ENCODE measurements at regions not wholly inside any gene's neighbourhood (a gene's known extent, or its start where the extent isn't known, plus 50 kb on each side); places are given as distances from the start of the nearest gene placed in this dataset.

DNA sequence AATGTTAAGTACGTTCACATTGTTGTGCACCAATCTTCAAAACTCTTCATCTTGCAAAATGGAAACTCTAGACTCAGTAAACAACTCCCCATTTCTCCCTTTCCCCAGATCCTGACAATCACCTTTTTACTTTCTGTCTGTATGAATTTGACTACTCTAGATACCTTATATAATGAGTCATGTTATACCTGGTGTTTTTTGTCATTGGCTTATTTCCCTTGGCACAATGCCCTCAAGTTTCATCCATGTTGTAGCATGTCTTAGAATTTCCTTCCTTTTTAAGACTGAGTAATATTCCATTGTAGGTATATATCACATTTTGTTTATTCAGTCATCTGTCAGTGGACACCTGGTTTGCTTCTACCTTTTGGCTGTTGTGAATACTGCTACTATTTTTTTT lies 399.5 kb downstream of the LMO4 start:
- Mint-ChIP-seq H3K36me3 (ENCODE audit: low read depth) (no peaks in the 10 kb centered on the region), H3K27me3 (no peaks in the 10 kb centered on the region), H3K27ac (no peak overlapping the region), H3K4me1 (ENCODE audit: low read depth) (no peaks in the 10 kb centered on the region), H3K4me3 (no peak overlapping the region), H3K9me3 (no peaks in the 10 kb centered on the region)
- DNase-seq = no peak

DNA sequence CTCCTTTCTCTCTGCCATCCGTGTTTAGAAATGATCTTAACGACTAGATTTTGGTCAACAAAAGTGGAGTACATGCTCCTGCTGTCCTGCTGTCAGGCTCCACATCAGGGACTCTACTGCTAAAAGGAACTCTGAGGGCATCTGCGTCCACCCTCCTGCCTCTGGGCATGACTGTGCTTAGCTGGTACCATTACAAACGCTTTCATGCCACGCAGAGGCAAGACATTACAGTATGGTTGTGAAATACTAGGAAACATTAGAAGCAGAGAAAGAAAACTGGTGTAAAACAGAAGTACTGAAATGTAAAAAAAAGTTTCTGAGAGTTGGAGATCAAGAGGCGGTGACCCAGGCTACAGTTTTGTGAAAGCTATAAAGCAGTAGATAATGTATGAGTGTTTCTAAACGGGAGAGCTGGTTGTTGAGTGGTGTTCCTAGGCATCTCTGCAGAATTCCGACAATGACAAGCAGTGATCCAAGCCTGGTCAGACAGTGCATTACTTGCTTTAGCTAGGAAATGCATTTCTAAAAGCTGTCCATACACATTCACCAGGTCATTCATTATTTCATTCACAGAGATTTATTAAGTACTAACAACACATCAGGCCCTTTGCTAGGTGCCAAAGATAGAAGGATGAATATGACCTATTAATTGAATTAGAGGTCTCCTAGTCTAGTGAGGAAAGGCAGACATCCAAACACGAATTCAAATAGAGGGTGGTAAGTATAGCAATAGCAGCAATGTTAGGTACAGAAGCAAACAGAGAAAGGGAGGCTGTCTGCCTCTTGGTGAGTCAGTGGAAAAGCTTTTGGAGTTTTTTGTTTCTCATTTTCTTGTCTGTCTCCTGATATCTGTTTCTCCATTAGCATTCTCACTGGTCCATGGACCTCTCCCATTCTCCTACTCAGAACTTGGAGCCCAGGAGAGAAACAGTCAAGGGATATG lies 401.9 kb downstream of the LMO4 start:
- Mint-ChIP-seq H3K36me3 (ENCODE audit: low read depth) (no peaks in the 10 kb centered on the region), H3K4me1 (ENCODE audit: low read depth) (no peaks in the 10 kb centered on the region), H3K27me3 (no peaks in the 10 kb centered on the region), H3K4me3 (no peak overlapping the region), H3K27ac (no peak overlapping the region), H3K9me3 (no peaks in the 10 kb centered on the region)
- DNase-seq = no peak

DNA sequence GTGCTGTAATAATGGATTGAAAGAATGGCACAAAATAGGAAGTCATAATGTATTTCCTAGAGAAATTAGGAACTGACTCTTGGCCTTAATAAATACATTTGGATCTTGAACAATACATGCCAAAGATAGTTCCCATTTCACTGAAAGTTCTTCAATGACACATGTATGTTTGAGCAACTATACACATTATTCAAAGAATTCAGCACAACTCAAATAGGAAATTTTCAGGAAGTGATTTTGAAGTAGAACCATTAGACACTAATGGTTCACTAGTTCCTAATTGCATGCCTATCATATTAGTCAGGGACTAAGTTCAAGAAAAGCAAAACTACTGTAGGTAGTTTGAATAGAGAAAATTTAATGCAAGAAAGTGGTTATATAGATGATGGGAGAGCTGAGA lies 404.7 kb downstream of the LMO4 start:
- no peak for DNase-seq
- Mint-ChIP-seq H3K27me3 (no peaks in the 10 kb centered on the region), H3K4me3 (no peak overlapping the region), H3K9me3 (no peaks in the 10 kb centered on the region), H3K27ac (no peak overlapping the region), H3K36me3 (ENCODE audit: low read depth) (no peaks in the 10 kb centered on the region), H3K4me1 (ENCODE audit: low read depth) (no peaks in the 10 kb centered on the region)

DNA sequence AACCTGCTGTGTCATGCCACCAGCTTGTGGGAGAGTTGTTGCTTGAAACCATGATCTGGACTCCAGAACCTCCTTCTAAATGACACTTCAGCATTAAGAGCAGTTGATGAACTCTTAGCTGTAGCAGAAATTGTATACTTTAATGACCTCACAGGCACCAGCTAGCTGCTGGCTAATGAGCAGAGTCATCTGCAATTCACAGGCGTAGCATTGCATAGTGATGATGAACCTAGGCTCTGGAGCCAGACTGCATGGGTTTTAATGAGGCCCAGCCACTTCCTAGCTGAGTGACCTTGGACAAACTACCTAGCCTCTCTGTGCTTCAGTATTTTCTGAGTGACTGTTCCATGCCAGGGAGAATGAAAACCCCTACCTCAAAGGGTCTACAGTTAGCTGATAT lies 407.1 kb downstream of the LMO4 start:
- Mint-ChIP-seq H3K27ac (no peak overlapping the region), H3K4me3 (no peak overlapping the region), H3K4me1 (ENCODE audit: low read depth) (no peaks in the 10 kb centered on the region), H3K27me3 (no peaks in the 10 kb centered on the region), H3K36me3 (ENCODE audit: low read depth) (no peaks in the 10 kb centered on the region), H3K9me3 (no peaks in the 10 kb centered on the region)
- no peak for DNase-seq

DNA sequence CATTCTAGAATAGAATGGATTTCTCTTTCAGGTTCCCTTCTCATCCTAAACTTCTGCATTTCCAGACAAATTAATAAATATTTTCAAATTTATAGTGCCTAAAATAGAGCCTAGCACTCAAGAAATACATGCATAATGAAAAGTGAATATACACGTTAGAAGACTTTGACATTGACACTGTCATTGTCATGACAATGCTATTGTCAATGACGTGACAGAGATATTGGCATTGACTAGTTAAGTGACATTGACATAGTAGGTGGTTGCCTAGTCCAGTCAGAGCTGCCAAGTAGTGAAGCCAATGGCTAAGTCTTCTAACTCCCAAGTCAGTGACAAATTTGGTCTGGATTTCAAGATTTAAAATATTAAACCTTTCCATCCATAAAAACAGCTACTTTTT lies 410.5 kb downstream of the LMO4 start:
- no peaks in the 10 kb centered on the region for H3K36me3 Mint-ChIP-seq (ENCODE audit: low read depth)
- H3K9me3 Mint-ChIP-seq = no peaks in the 10 kb centered on the region
- DNase-seq = no peak
- H3K4me3 Mint-ChIP-seq = no peak overlapping the region
- H3K27ac Mint-ChIP-seq = no peak overlapping the region
- no peaks in the 10 kb centered on the region for H3K27me3 Mint-ChIP-seq
- no peaks in the 10 kb centered on the region for H3K4me1 Mint-ChIP-seq (ENCODE audit: low read depth)

DNA sequence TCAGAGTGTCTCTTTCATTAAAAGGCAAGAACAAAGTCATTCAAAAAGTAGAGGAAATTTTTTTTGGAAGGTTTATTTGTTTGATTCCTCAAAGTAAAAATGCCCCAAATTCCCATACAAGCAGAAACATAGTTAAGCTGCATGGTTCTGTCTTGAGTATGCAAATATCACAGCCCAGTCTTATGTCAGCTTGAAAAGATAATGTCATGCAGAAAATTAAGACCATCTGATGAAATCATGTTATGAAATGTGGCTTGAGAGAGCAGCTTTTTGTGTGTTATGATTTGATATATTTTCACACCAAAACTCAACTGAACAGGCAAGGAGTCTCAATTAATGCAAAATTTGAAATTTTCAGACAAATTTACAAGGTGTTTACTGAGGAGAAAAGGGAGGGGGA lies 411.0 kb downstream of the LMO4 start:
- Mint-ChIP-seq H3K4me3 (no peak overlapping the region), H3K9me3 (no peaks in the 10 kb centered on the region), H3K27ac (no peak overlapping the region), H3K36me3 (ENCODE audit: low read depth) (no peaks in the 10 kb centered on the region), H3K27me3 (no peaks in the 10 kb centered on the region), H3K4me1 (ENCODE audit: low read depth) (no peaks in the 10 kb centered on the region)
- no peak for DNase-seq

DNA sequence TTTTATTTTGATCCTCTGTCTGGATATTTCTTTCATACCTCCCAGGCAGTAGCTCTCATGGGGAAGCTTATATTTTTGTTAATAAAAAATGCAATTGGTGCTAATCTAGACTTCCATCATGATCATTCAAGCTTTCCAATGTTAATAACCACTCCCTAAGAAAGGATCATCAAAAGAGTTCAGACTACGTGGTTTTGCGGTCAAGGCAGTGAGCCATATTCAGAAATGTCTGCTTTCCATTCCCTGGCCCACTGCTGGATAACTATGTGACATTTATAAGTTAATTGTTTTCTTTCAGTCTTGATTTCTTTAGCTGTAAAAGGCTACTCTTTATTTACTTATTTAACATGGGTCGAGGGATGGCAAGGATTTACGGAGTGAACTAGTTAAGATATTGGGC lies 414.6 kb downstream of the LMO4 start:
- Mint-ChIP-seq H3K36me3 (ENCODE audit: low read depth) (no peaks in the 10 kb centered on the region), H3K4me1 (ENCODE audit: low read depth) (no peaks in the 10 kb centered on the region), H3K9me3 (no peaks in the 10 kb centered on the region), H3K4me3 (no peak overlapping the region), H3K27me3 (peaks cover 2% of the 10 kb centered on the region), H3K27ac (no peak overlapping the region)
- no peak for DNase-seq

DNA sequence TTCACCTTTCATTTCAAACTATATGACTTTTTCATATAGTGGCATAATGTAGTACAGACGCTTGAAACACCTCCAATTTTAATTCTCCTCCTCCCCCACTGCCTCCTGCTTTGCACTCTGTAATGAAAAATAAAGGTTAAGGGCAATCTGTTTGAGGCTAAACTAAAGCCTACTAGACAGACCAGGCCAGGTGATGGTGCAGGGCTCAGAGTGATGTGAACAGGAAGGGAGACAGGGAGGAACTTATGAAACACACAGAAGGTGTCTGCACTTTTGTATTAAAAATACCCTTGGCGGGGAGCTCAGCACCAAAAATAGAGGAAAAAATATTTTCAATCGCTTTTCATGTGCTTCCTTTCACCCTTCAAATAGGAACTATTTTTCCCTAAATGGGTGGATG lies 415.4 kb downstream of the LMO4 start:
- no peaks in the 10 kb centered on the region for H3K9me3 Mint-ChIP-seq
- H3K4me3 Mint-ChIP-seq = no peak overlapping the region
- H3K36me3 Mint-ChIP-seq (ENCODE audit: low read depth) = no peaks in the 10 kb centered on the region
- H3K4me1 Mint-ChIP-seq (ENCODE audit: low read depth) = no peaks in the 10 kb centered on the region
- H3K27ac Mint-ChIP-seq = no peak overlapping the region
- no peak for DNase-seq
- H3K27me3 Mint-ChIP-seq = peaks cover 2% of the 10 kb centered on the region

DNA sequence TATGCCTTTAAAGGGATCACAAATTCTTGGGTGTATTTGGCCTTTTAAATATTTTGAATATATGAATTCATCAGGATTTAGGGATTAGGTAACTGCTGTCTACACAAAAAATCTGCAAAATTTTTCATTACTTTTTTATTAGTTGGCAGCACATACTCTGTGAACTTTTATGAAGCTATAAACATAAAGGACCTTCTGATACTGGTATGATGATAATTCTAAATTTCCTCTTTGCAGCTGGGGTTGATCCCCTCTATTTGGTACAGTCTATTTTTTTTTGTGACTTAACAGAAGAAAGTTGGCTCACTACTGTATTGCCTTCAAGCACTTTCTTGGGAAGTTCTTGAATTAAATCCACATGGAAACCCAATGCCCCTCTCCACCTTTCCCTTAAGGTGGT lies 416.1 kb downstream of the LMO4 start:
- Mint-ChIP-seq H3K27ac (no peak overlapping the region), H3K4me1 (ENCODE audit: low read depth) (no peaks in the 10 kb centered on the region), H3K27me3 (peaks cover 2% of the 10 kb centered on the region), H3K4me3 (no peak overlapping the region), H3K36me3 (ENCODE audit: low read depth) (no peaks in the 10 kb centered on the region), H3K9me3 (no peaks in the 10 kb centered on the region)
- DNase-seq = no peak

DNA sequence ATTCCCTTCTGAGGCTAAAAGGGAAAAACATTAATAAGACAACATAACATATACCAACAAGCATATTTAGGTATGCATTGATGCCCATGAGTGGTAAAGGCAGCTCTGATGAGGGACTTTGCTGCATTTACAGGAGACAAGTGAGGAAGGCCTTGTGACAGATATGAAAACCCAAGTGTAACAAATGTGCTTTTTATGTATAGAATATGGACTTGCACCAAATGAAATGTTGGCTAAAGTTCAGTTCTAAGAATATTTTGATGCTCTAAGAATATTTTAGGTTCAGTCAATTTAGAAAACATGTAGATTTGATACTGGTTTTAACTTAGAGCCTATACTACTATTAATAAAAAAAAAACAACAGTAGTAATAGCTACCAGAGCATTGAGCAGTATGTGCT lies 424.7 kb downstream of the LMO4 start:
- Mint-ChIP-seq H3K27me3 (peaks cover 4% of the 10 kb centered on the region), H3K36me3 (ENCODE audit: low read depth) (no peaks in the 10 kb centered on the region), H3K9me3 (no peaks in the 10 kb centered on the region), H3K4me1 (ENCODE audit: low read depth) (no peaks in the 10 kb centered on the region), H3K27ac (no peak overlapping the region), H3K4me3 (no peak overlapping the region)
- DNase-seq = no peak

DNA sequence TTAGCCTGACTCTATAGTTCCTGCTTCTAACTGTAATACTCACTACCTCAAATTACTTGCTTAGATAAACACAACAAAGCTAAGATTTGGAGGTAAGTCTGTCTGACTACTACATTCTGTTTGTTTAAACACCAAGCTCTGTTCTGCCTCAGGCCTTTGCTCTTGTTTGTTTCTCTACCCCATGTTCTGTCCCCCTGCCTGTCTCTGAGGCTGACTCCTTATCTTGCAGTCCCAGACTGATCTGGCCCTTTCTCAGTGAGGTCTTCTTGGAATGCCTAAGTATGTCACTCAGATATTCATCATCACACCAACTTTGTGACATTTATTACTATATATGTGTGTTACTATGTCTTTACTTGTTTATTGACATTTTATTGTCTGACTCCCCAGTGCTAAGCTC lies 425.5 kb downstream of the LMO4 start:
- H3K4me3 Mint-ChIP-seq = no peak overlapping the region
- no peaks in the 10 kb centered on the region for H3K36me3 Mint-ChIP-seq (ENCODE audit: low read depth)
- no peaks in the 10 kb centered on the region for H3K9me3 Mint-ChIP-seq
- H3K4me1 Mint-ChIP-seq (ENCODE audit: low read depth) = no peaks in the 10 kb centered on the region
- DNase-seq = no peak
- no peak overlapping the region for H3K27ac Mint-ChIP-seq
- H3K27me3 Mint-ChIP-seq = peaks cover 4% of the 10 kb centered on the region

DNA sequence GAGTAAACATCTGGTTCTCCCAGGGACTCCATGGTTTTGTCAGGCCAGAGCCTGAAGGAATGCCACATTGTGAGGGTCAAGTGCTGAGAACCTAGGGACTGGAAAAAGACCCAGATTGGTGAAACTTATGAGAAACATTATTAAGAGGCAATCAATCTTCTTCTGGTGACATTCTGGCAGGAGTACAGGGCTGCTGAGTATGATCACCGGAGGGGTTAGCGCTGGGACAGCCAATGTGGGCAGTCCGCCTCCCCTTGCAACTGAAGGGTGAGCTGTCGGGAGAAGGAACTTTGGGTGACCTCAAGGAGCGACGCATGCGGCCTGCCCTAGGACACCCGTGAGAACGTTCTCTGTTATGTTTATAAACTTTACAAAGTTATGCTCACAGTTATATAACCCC lies 429.0 kb downstream of the LMO4 start:
- DNase-seq = no peak
- Mint-ChIP-seq H3K9me3 (no peaks in the 10 kb centered on the region), H3K36me3 (ENCODE audit: low read depth) (no peaks in the 10 kb centered on the region), H3K4me1 (ENCODE audit: low read depth) (peaks cover 1% of the 10 kb centered on the region), H3K4me3 (no peak overlapping the region), H3K27me3 (peaks cover 4% of the 10 kb centered on the region), H3K27ac (no peak overlapping the region)

DNA sequence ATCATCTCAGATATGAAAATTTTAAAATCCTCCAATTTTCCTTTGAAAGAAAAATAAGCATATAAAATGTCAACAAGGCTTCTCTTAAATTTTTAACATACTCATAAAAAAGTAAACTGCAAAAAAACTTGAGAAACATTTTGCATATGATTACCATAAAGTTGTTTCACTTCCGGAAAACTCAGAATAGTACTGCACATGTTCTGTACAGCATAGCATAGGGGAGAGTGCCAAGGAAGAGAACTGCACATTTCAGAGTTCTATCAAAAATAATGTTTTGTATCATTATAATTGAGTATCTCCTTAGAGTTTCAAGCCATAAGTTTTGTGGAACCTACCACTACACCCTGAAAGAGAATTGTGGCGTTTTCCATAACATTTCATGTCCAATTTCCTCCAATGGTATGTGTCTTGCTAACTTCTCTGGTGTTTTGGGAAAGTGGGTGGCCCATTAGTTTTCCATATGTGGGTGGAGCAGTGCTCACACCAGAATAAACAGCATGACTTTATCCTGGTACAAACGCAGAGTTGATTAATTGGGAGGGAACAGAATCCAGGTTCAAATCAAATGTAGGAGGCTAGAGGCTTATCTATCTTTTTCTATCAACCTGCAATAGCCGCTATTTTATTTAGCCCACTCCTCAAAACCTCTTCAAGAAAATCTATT lies 430.9 kb downstream of the LMO4 start:
- Mint-ChIP-seq H3K4me3 (no peak overlapping the region), H3K27me3 (peaks cover 4% of the 10 kb centered on the region), H3K27ac (no peak overlapping the region), H3K4me1 (ENCODE audit: low read depth) (peaks cover 1% of the 10 kb centered on the region), H3K9me3 (no peaks in the 10 kb centered on the region), H3K36me3 (ENCODE audit: low read depth) (no peaks in the 10 kb centered on the region)
- DNase-seq = no peak

DNA sequence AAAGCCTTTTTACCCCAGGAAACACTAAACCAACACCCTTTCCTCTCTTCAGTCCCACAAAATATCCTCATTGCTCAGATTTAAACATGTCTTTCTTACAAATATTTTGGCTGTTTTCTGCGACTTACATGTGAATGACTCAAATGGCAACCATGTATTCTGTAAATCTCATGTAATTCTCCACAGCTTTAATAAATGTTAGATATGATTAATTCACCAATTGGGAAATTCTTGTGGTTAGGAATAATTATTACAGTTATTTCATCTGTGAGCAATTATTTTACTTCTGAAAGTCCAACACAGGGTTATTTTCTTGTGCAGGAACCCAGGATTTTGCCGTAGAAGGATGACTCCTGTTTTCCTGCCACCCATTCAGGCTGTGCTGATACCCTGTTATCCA lies 431.5 kb downstream of the LMO4 start:
- Mint-ChIP-seq H3K4me1 (ENCODE audit: low read depth) (peaks cover 1% of the 10 kb centered on the region), H3K4me3 (no peak overlapping the region), H3K27ac (no peak overlapping the region), H3K36me3 (ENCODE audit: low read depth) (no peaks in the 10 kb centered on the region), H3K27me3 (peaks cover 4% of the 10 kb centered on the region), H3K9me3 (no peaks in the 10 kb centered on the region)
- no peak for DNase-seq

DNA sequence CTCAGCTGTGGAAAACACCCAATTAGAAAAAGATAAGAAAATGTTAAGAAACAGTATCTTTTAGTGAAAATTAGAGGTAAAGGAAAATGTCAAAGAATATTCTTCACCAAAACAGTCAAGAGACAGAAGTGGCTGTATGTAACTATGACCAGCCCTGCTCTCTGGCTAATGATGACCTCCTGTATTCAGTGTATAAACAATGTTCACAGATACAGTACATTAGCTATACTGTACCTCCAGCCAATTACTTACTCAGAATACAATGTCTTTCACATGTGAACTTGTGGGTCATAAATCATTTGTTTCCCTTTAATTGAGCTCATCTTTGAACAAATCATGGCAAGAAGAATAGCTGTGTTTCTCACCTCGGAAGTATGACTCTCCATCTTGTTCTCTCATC lies 432.0 kb downstream of the LMO4 start:
- Mint-ChIP-seq H3K4me3 (no peak overlapping the region), H3K36me3 (ENCODE audit: low read depth) (no peaks in the 10 kb centered on the region)

More for the DNA sequence above, 432.0 kb downstream of the LMO4 start:
- Mint-ChIP-seq H3K4me1 (ENCODE audit: low read depth) (peaks cover 1% of the 10 kb centered on the region), H3K27ac (no peak overlapping the region), H3K9me3 (no peaks in the 10 kb centered on the region), H3K27me3 (peaks cover 4% of the 10 kb centered on the region)
- DNase-seq = no peak
